OCI-LY3 (cell line): ENCODE measurements at regions not wholly inside any gene's neighbourhood (a gene's known extent, or its start where the extent isn't known, plus 50 kb on each side); places are given as distances from the start of the nearest gene placed in this dataset.

ENCODE experiments used
- CTCF ChIP-seq: fragments of 200-600, 300-600 bp; sonication (generic); IDR thresholded peaks from 2 replicates; pipeline ENCODE4 v1.5.1; 2014; ENCODE audit warnings: antibody characterized with exemption, low read length, low read depth
- EZH2phosphoT487 ChIP-seq: fragments of 200-600 bp; shearing (Covaris generic); IDR thresholded peaks from 2 replicates; pipeline ENCODE4 v1.6.1; 2018; ENCODE audit warnings: antibody characterized with exemption, mixed run types, low read depth

- TF ChIP-seq CTCF: no peak
- no peak for TF ChIP-seq EZH2phosphoT487
Observed at GRCh38 chr3:194931347-194931746, 245.7 kb downstream of the FAM43A start.
